GM21381 (cell line): ENCODE measurements at regions not wholly inside any gene's neighbourhood (a gene's known extent, or its start where the extent isn't known, plus 50 kb on each side); places are given as distances from the start of the nearest gene placed in this dataset.
A peak's percentile ranks its signal among the peaks of the same experiment; 100 is the strongest.
"Not testable (repeated sequence)": the region's sequence is repeated elsewhere in the genome, so short reads cannot be mapped to it uniquely, and the experiment has no call there.

Experiments used
- ATAC-seq: cut with Tn5 transposase; IDR thresholded peaks from one replicate; pipeline ENCODE4 v1.9.1; 2021; ENCODE audit warnings: mild to moderate bottlenecking, moderate library complexity; ENCODE audit not compliant: unreplicated experiment

- peak; percentile 37 for ATAC-seq
Observed at GRCh38 chr13:58955546-58956385, 1208.0 kb downstream of the DIAPH3 start.

GRCh38 chr13:58958097-58958496 lies 1205.6 kb downstream of the DIAPH3 start:
- ATAC-seq, result not testable (repeated sequence)

DNA sequence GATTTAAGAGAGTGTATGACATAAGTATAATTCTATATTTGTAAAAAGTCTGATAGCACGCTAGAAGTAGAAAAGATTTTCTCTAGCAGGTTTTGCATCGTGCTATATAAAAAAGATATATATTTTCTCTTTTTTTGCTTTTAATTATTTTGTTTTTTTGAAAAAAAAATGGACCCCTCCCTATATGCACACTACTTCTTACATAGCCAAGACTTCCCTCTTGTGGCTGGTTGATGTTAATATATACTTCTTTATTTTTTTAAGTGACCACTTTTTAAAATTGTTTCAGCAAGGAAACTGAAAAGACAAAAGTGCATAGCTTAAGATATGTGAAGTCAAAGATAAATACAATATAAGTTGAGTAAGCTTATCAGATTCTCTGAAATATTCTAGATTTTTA lies 1202.8 kb downstream of the DIAPH3 start:
- no peak for ATAC-seq

DNA sequence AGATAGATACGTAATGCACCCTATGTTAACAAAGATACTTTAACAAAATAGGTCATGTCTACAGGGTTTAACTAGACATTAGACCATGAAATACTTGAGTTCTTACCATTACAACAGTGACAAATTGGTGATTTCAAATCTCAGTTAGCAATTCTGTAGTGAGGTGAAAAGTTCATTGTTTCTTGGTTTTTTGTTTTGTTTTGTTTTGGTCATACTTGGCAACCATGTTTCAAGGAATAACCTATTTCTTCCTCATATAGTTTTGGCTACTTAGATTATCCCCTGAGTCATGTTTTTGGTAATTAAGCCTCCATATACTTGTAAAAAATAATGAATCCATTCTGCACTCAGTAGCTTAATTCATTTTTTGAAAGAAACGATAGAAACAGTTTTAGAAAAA lies 1200.4 kb downstream of the DIAPH3 start:
- no peak for ATAC-seq

- ATAC-seq, result no peak
Observed at GRCh38 chr13:58964048-58964447, 1199.7 kb downstream of the DIAPH3 start.

DNA sequence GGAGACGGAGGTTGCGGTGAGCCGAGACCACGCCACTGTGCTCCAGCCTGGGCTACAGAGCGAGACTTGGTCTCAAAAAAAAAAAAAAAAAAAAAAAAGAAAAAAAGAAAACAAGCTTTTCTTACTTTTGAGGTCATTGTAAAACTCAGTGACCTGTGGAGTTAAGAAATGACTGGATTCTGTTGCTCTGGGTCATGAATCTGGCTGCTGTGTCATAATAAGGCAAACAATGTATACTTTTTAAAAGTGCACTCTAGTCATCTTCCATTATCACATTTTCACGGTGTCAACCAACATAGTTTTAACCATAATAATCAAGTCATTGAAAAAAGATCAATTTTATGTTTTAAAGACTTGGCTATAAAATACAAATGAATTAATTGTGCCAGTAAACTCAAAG lies 1186.6 kb downstream of the DIAPH3 start:
- ATAC-seq, result no peak

GRCh38 chr13:58978331-58978730 lies 1185.4 kb downstream of the DIAPH3 start:
- ATAC-seq, result no peak

DNA sequence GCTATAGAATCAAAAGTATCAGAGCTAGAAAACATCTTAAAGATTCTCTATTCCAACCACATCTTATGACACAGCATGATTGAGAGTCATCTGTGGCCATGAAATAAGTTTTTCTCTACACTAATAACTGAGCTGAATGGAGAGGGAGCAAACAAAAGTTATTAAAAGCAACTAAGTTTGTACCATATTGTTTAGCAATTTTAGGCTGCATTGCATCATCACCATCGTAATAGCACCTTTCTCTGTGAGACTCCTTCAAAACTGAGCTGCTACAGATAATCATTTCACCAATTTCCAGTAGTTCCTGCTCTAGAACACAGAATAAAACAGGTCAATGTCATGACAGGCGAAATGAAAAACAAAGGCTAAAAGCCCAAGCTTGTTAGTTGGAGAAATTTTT lies 1183.9 kb downstream of the DIAPH3 start:
- ATAC-seq, result no peak

DNA sequence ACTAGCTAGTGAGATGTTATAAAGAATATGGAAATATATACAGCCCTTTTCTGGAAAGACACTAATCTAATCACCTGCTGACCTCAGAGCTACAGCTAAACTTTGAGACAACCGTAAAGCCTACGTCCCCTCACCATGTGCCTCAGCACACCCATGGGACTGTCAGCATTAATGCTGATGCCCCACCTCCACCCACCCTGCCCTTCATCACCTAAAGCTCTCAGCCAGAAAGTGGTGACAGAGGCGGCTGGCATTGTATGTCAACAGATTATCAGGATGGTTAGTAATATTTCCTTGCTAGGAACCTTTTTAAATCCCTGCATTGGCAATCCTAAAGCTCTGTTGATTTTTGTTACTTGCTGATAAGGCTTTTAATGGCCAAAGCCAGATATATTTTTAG lies 1177.9 kb downstream of the DIAPH3 start:
- ATAC-seq, result no peak

GRCh38 chr13:58989556-58989955 lies 1174.2 kb downstream of the DIAPH3 start:
- no peak for ATAC-seq

DNA sequence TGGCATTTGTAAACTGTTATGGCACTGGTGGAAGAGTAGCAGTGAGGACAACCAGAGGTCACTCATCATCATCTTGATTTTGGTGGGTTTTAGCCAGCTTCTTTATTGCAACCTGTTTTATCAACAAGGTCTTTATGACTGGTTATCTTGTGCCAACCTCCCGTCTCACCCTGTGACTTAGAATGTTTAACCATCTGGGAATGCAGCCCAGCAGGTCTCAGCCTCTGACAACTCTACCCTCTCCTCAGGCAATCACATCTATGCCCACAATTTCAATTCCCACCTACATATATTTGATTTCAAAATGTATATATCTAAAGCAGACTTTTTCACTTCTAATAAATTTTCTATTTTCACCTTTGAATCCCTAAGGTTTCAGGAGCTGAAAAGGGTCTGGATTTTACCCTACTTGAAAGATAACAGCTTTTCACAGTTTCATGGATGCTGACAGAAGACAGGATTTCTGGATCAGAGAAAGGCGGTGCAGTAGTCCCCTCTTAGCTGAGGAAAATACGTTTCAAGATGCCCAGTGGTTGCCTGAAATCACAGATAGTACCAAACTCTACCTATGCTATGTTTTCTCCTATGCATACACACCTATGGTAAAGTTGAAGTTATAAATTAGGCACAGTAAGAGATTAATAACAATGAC lies 1171.8 kb downstream of the DIAPH3 start:
- ATAC-seq, result no peak

DNA sequence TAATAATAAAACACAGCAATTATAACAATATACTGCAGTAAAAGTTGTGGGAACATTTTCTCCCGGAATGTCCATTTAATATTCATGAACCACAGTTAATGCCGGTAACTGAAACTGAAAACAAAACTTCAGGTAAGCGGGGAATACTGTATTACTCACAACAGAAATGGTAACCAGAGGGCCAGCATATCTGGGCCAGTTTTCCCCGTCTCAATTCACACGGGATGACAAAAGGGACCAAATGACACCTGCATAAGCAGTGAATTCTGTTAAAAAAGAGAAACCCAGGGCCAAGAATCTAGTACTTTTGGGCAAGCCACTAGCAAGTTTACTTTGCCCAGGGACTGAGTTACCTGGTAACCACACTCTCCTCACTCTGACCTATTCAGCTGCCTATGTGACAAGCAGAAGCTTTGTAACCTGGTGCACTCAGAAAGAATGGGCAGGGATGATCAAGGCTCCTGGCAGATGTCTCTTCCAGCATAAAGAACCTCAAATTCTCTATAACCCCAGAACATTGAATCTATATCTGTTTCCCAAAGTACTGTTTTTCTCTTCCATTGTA lies 1171.2 kb downstream of the DIAPH3 start:
- ATAC-seq, result no peak

DNA sequence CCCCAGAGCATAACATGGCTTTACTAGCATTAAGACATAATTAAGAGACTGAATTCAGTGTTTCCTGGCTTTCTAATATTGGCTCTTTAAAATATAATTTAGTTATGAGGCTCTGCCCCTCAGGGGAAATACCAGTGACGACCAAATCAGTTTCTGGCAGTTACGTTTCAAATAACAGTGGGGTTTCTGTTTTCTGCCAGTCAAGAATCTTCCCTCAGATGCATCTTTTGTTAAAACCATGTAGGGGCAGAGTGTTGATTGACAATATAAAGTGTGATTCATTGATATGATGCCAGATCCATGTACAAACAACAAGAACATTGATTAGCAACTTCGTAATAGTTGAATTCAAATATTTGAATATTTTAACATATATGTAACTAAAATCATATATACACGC lies 1169.7 kb downstream of the DIAPH3 start:
- ATAC-seq, result no peak

DNA sequence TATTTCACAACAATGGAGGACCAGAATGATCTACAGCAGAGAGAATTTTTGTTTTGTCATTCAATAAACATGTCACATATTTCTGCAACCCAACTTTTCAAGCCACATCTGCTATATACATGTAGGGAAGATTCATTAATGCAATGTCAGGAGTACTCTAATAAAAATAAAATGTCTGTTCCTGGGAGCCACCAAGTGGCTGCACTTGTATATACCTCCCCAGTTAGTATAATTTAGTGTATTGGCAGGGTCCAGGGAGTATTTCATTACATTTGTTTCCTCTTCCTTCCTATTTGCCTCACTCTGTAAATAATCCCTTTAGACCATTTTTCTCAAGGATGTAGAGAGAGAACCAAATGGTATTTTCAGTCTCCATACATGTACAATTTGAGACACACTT lies 1169.0 kb downstream of the DIAPH3 start:
- no peak for ATAC-seq

DNA sequence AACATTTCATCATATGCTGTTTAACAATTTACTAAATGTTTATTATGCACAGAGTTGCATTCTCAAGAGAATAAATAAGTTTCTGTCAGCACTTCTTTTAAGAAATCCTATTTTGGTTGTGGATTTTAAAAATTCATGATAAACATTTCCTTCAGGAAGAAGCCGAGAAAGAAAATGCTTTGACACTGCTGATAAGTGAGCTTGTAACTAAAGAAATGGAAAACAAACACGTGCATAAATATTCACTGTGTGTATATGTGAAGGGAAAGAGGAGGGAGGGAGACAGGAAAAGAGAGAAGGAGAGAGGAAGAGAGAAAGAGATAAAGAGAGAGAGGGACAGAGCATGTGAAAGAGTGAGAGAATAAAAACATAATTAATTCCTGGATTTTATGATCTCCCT lies 1165.0 kb downstream of the DIAPH3 start:
- ATAC-seq, result no peak

- no peak for ATAC-seq
Observed at GRCh38 chr13:58999851-59000250, 1163.9 kb downstream of the DIAPH3 start.

GRCh38 chr13:59000770-59001169 lies 1163.0 kb downstream of the DIAPH3 start:
- ATAC-seq, result no peak

DNA sequence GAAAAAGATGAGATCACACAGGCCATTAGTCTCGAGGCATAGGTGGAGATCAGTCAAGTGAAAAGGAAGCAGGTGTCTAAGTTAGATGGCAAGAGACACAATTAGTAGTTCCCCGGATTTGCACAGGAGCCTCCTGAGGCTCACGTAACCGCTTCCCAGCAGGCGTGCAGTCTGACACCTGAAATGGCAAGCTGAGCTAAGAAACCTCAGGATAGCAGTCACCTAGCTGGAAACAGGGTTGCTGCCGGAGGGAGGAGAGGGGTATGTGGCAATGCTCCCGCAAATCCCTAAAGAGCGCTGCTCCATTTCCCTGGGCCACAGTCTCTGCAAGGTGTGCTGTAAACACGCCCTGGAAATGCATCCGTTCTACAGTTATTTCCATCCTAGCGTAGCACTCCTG lies 1151.0 kb downstream of the DIAPH3 start:
- ATAC-seq, result no peak

DNA sequence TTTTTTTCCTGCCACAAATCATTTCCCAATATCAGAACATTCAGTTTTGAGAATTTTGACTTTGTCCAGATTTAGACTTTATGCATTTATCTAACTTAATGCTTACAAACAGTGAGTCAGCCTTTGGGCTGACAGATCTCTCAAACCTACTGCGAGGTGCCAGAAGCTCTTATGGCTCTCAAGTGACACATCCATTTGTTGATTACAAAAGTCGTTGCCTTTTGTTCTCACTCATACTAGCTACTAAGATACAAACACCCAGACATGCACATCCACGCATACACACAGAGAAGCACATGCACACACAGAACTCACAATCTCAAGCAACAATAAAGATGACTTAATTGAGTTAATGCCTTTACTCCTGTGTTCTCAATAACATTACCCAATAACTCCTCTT lies 1147.5 kb downstream of the DIAPH3 start:
- no peak for ATAC-seq

DNA sequence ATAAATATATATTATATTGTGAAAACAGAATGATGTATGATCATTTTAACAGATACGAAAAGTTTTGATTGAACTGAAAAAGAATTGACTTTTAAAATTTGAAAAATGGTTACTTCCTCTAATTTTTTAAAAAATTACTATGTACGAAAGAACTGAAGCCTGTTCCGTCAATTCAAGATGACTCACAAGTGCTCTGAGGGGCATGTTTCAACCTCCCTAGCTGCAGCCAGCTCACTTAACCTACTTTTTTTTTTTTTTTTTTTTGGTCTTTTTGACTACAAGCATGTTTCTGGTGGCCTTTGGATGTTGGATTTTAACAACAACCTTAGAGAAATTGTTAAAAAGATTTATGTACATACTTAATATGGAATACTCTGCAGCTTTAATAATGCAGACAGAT lies 1139.3 kb downstream of the DIAPH3 start:
- no peak for ATAC-seq

- ATAC-seq, result no peak
Observed at GRCh38 chr13:59034198-59034597, 1129.5 kb downstream of the DIAPH3 start.

DNA sequence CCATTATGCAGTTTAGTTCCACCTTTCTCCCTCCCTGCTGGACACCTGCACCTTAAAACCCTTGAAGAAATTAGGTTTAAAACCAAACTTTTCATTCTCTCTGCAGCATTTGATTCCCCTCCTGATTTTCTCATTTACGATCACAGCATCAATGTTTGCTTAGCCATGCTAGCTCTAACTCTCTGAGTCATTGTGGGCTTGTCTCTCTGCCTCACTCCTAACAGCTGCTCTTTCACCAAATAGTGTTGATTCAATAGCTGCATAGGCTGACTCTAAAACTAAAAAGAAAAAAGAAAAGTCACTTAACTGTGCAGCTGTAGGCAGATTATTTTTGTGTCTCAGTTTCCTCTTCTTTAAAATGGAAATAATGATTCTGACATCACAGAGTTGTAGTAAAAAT lies 1124.9 kb downstream of the DIAPH3 start:
- no peak for ATAC-seq
